ENCODE measurements at regions not wholly inside any gene's neighbourhood (a gene's known extent, or its start where the extent isn't known, plus 50 kb on each side); places are given as distances from the start of the nearest gene placed in this dataset.

- no peak overlapping the region for H3K4me3 ChIP-seq (ENCODE audit: low read depth in 2 of 2, low read length in 1 of 2)
- WGBS (ENCODE audit: low lambda C conversion rate) = 32% methylated on average over 4 of the region's 4 CpGs
- no peak overlapping the region for H3K4me2 ChIP-seq
- H3K27me3 ChIP-seq (ENCODE audit: insufficient read depth) = no peaks in the 10 kb centered on the region
- no peak overlapping the region for H3K27ac ChIP-seq (ENCODE audit: low read depth in 2 of 2, low read length in 1 of 2)
- H3F3A ChIP-seq (replicated peaks; ENCODE audit: insufficient read depth) = no peaks in the 10 kb centered on the region
- no peaks in the 10 kb centered on the region for H3K79me2 ChIP-seq (ENCODE audit: insufficient read depth)
- TF ChIP-seq RFX5 (IDR thresholded peaks at IDR 0.05; ENCODE audit: low read length) (no peak), MEF2A (IDR thresholded peaks at IDR 0.05; ENCODE audit: borderline replicate concordance, low read depth) (no peak), YY1 (IDR thresholded peaks at IDR 0.05; ENCODE audit: low read depth) (no peak), RCOR1 (IDR thresholded peaks at IDR 0.05; ENCODE audit: low read length) (no peak), NRF1 (IDR thresholded peaks at IDR 0.05; ENCODE audit: low read depth, low read length) (no peak), RAD21 (IDR thresholded peaks at IDR 0.05; ENCODE audit: low read length) (no peak), POLR2AphosphoS5 (IDR thresholded peaks at IDR 0.05; ENCODE audit: low read depth, low read length) (no peak), ZBTB33 (IDR thresholded peaks at IDR 0.05; ENCODE audit: borderline replicate concordance, low read depth) (no peak), TEAD4 (IDR thresholded peaks at IDR 0.05; ENCODE audit: borderline replicate concordance, insufficient read depth) (no peak), NFIC (IDR thresholded peaks at IDR 0.05; ENCODE audit: borderline replicate concordance) (no peak)
- ChIA-PET CTCF (no interaction called here), POLR2A (no interaction called here)
- H3K9me3 ChIP-seq = no peaks in the 10 kb centered on the region
- H4K20me1 ChIP-seq (ENCODE audit: insufficient read depth) = no peaks in the 10 kb centered on the region
- no peaks in the 10 kb centered on the region for H3K9me2 ChIP-seq
- no peak for DNase-seq
- H2AFZ ChIP-seq (ENCODE audit: low read depth) = peak overlapping the region; percentile 5; the same call in 1 of the 2 replicates
- no peaks in the 10 kb centered on the region for H3K4me1 ChIP-seq (ENCODE audit: control insufficient read depth in 1 of 2, insufficient read depth in 2 of 2, low read depth in 1 of 2, low read length in 1 of 2)
- H3K36me3 ChIP-seq (replicated peaks in 1 of 2; ENCODE audit: control insufficient read depth in 1 of 2, insufficient read depth in 2 of 2, low read length in 1 of 2) = no peaks in the 10 kb centered on the region
- no peak overlapping the region for H3K9ac ChIP-seq
These were observed 741.4 kb downstream of the HACE1 start for GRCh38 chr6:104118274-104118673.

GRCh38 chr6:104109806-104110205 lies 749.9 kb downstream of the HACE1 start:
- ChIA-PET CTCF (no interaction called here), POLR2A (no interaction called here)
- Histone ChIP-seq H3K4me1 (ENCODE audit: control insufficient read depth in 1 of 2, insufficient read depth in 2 of 2, low read depth in 1 of 2, low read length in 1 of 2) (no peaks in the 10 kb centered on the region), H2AFZ (ENCODE audit: low read depth) (no peak overlapping the region), H3F3A (replicated peaks; ENCODE audit: insufficient read depth) (no peaks in the 10 kb centered on the region), H3K36me3 (replicated peaks in 1 of 2; ENCODE audit: control insufficient read depth in 1 of 2, insufficient read depth in 2 of 2, low read length in 1 of 2) (no peaks in the 10 kb centered on the region), H3K9ac (no peak overlapping the region), H3K9me2 (no peaks in the 10 kb centered on the region), H3K9me3 (no peaks in the 10 kb centered on the region), H3K79me2 (ENCODE audit: insufficient read depth) (no peaks in the 10 kb centered on the region), H3K4me2 (no peak overlapping the region), H3K4me3 (ENCODE audit: low read depth in 2 of 2, low read length in 1 of 2) (no peak overlapping the region), H3K27ac (ENCODE audit: low read depth in 2 of 2, low read length in 1 of 2) (no peak overlapping the region), H3K27me3 (ENCODE audit: insufficient read depth) (no peaks in the 10 kb centered on the region), H4K20me1 (ENCODE audit: insufficient read depth) (no peaks in the 10 kb centered on the region)
- TF ChIP-seq FOSL2 (IDR thresholded peaks at IDR 0.05; ENCODE audit: borderline replicate concordance, low read depth) (no peak), FOXM1 (IDR thresholded peaks at IDR 0.05; ENCODE audit: low read depth) (no peak), RXRA (IDR thresholded peaks at IDR 0.05; ENCODE audit: borderline replicate concordance, low read depth) (no peak), CHD2 (IDR thresholded peaks at IDR 0.05; ENCODE audit: low read length, partially characterized antibody) (no peak), USF2 (IDR thresholded peaks at IDR 0.05; ENCODE audit: borderline replicate concordance, low read depth, low read length) (no peak)
- no peak for DNase-seq
- whole genome bisulfite sequencing (ENCODE audit: low lambda C conversion rate) = 33% methylated on average over 2 of the region's 2 CpGs
